HEK293 (cell line): ENCODE measurements at regions not wholly inside any gene's neighbourhood (a gene's known extent, or its start where the extent isn't known, plus 50 kb on each side); places are given as distances from the start of the nearest gene placed in this dataset.

Source experiments
- CTCF ChIA-PET: fragments of 350-600 bp; formaldehyde crosslinking; extraction: SDS; loops from one replicate; lab custom pipeline; 2021; ENCODE audit warnings: antibody characterized with exemption; lab: Yijun Ruan, JAX
- POLR2A ChIA-PET: fragments of 300-600 bp; formaldehyde crosslinking; extraction: SDS; loops from one replicate; lab custom pipeline; 2020; ENCODE audit warnings: antibody characterized with exemption, inconsistent platforms; lab: Yijun Ruan, JAX
- H3K27ac ChIP-seq: fragments of 200-500 bp; sonication (Bioruptor generic); 2 replicates; pipeline ENCODE4 v1.5.1; 2014; ENCODE audit warnings: low read depth, low read length, control low read depth, inconsistent platforms; ENCODE audit errors: extremely low read depth
- H3K36me3 ChIP-seq, 2 experiments: fragments of 200-500 bp in 1 of 2; sonication (Bioruptor generic) in 1 of 2; 1 replicate in 1 of 2; 2 replicates in 1 of 2; pipeline ENCODE4 v1.5.1; 2014 to 2017; ENCODE audit warnings: inconsistent platforms in 2 of 2, low read length in 2 of 2; ENCODE audit not compliant: control insufficient read depth in 2 of 2, insufficient read depth in 1 of 2
- H3K4me1 ChIP-seq: fragments of 200-500 bp; sonication (Bioruptor generic); 2 replicates; pipeline ENCODE4 v1.5.1; 2014; ENCODE audit warnings: mild to moderate bottlenecking, low read length, inconsistent platforms; ENCODE audit not compliant: control insufficient read depth, insufficient read depth
- H3K4me3 ChIP-seq: 2 replicates; pipeline ENCODE4 v1.5.1; 2011; ENCODE audit warnings: low read depth, mild to moderate bottlenecking, control low read depth, low read length, moderate library complexity
- H3K9me3 ChIP-seq: fragments of 200-500 bp; sonication (Bioruptor generic); 2 replicates; pipeline ENCODE4 v1.5.1; 2014; ENCODE audit warnings: low read depth, low read length, inconsistent platforms; ENCODE audit not compliant: control insufficient read depth, insufficient read depth
- GLI2 ChIP-seq: fragments of 450-650 bp; formaldehyde crosslinking; IDR thresholded peaks from 2 replicates; pipeline ENCODE4; 2017; ENCODE audit warnings: missing biosample characterization, missing genetic modification characterization, low read depth, borderline replicate concordance
- PBX3 ChIP-seq: sonication (generic); formaldehyde crosslinking; IDR thresholded peaks from 2 replicates; pipeline ENCODE4 v1.8.1; 2022; ENCODE audit warnings: mild to moderate bottlenecking, moderate library complexity, missing genetic modification reagents
- PRDM4 ChIP-seq: fragments of 450-650 bp; formaldehyde crosslinking; IDR thresholded peaks from 2 replicates; pipeline ENCODE4 v1.5.1; 2017; ENCODE audit warnings: missing biosample characterization, missing genetic modification characterization
- SP2 ChIP-seq: fragments of 450-650 bp; formaldehyde crosslinking; IDR thresholded peaks from 2 replicates; pipeline ENCODE4 v1.5.1; 2016; ENCODE audit warnings: missing biosample characterization, missing genetic modification characterization
- ZBTB20 ChIP-seq: fragments of 450-650 bp; formaldehyde crosslinking; IDR thresholded peaks from 2 replicates; pipeline ENCODE4 v1.5.1; 2016; ENCODE audit warnings: missing biosample characterization, missing genetic modification characterization
- ZBTB21 ChIP-seq: fragments of 450-650 bp; formaldehyde crosslinking; IDR thresholded peaks from 2 replicates; pipeline ENCODE4 v1.5.1; 2017; ENCODE audit warnings: missing biosample characterization, missing genetic modification characterization
- ZEB2 ChIP-seq: fragments of 450-650 bp; formaldehyde crosslinking; IDR thresholded peaks from 2 replicates; pipeline ENCODE4 v1.5.1; 2016; ENCODE audit warnings: missing biosample characterization, missing genetic modification characterization
- ZNF133 ChIP-seq: fragments of 450-650 bp; formaldehyde crosslinking; IDR thresholded peaks from 2 replicates; pipeline ENCODE4 v1.5.1; 2016; ENCODE audit warnings: missing biosample characterization, missing genetic modification characterization
- ZNF140 ChIP-seq: fragments of 450-650 bp; formaldehyde crosslinking; IDR thresholded peaks from 2 replicates; pipeline ENCODE4 v1.5.1; 2016; ENCODE audit warnings: missing biosample characterization, missing genetic modification characterization
- ZNF148 ChIP-seq: fragments of 450-650 bp; formaldehyde crosslinking; IDR thresholded peaks from 2 replicates; pipeline ENCODE4 v1.5.0; 2017; ENCODE audit warnings: missing biosample characterization, missing genetic modification characterization, borderline replicate concordance
- ZNF18 ChIP-seq: fragments of 450-650 bp; formaldehyde crosslinking; IDR thresholded peaks from 2 replicates; pipeline ENCODE4 v1.5.1; 2016; ENCODE audit warnings: missing biosample characterization, missing genetic modification characterization
- ZNF248 ChIP-seq: fragments of 450-650 bp; formaldehyde crosslinking; IDR thresholded peaks from 2 replicates; pipeline ENCODE4 v1.5.1; 2017; ENCODE audit warnings: missing biosample characterization, missing genetic modification characterization
- ZNF335 ChIP-seq: fragments of 450-650 bp; formaldehyde crosslinking; conservative IDR thresholded peaks from 2 replicates; pipeline ENCODE4 v1.5.1; 2016; ENCODE audit warnings: missing biosample characterization, missing genetic modification characterization
- ZNF514 ChIP-seq: fragments of 450-650 bp; formaldehyde crosslinking; IDR thresholded peaks from 2 replicates; pipeline ENCODE4 v1.5.1; 2016; ENCODE audit warnings: missing biosample characterization, missing genetic modification characterization
- ZNF585B ChIP-seq: fragments of 450-650 bp; formaldehyde crosslinking; IDR thresholded peaks from 2 replicates; pipeline ENCODE4 v1.5.1; 2016; ENCODE audit warnings: missing biosample characterization, missing genetic modification characterization
- ZNF623 ChIP-seq: fragments of 450-650 bp; formaldehyde crosslinking; IDR thresholded peaks from 2 replicates; pipeline ENCODE4 v1.5.1; 2016; ENCODE audit warnings: missing biosample characterization, missing genetic modification characterization
- ZSCAN30 ChIP-seq: fragments of 450-650 bp; IDR thresholded peaks from 2 replicates; pipeline ENCODE4 v1.5.1; 2018; ENCODE audit warnings: missing biosample characterization, mild to moderate bottlenecking, missing genetic modification characterization, moderate library complexity
- TF ChIP-seq, protein P1 (sequence below): fragments of 450-650 bp; formaldehyde crosslinking; IDR thresholded peaks from 2 replicates; pipeline ENCODE4 v1.5.1; 2016; ENCODE audit warnings: missing biosample characterization, missing genetic modification characterization
- TF ChIP-seq, protein P2 (sequence below): fragments of 450-650 bp; formaldehyde crosslinking; IDR thresholded peaks from 2 replicates; pipeline ENCODE4 v1.5.1; 2016; ENCODE audit warnings: missing biosample characterization, missing genetic modification characterization

DNA sequence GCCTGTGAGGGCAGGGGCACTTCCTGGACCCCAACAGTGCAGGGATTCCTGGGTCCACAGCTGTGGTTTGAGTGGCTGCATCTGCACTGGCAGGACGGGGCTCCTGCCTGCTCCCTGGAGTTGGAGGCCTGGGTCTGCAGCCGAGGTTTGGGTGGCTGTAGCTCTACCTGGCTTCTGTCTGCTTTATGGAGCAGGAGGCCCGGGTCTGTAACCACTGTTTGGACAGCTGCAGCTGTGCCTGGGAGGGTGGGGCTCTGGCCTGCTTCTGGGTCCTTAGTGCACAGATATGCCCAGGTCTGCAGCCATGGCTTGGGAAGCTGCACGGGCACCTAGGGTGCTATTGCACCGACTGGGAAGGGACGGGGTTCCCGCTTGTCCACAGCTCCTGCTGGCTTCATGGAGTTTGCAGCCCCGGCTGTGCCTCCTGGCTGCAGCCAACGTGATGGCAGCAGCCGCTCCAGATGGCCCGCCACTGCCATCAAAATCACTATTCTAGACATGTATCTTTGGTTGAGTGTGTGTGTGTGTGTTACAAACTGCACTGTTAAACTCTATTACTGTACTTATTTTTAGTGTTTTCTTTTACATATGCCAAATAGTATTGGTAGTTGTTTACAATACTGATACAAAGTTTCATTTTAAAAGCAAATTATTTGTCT is 412.3 kb upstream of the KIRREL3 start (continued):
- TF ChIP-seq ZNF585B = no peak
- TF ChIP-seq ZNF514 (tag by site-specific recombination) = no peak
- no peak for TF ChIP-seq PRDM4 (tag by site-specific recombination)
- no peak for TF ChIP-seq ZBTB20 (tag by site-specific recombination)
- TF ChIP-seq ZNF18 (tag by site-specific recombination) = no peak
- TF ChIP-seq, all 188 proteins: peak for 0

GRCh38 chr11:127412234-127412633 is 411.7 kb upstream of the KIRREL3 start:
- no peak overlapping the region for H3K4me3 ChIP-seq
- no peak overlapping the region for H3K27ac ChIP-seq
- H3K9me3 ChIP-seq = no peaks in the 10 kb centered on the region
- no peaks in the 10 kb centered on the region for H3K36me3 ChIP-seq
- no peak for TF ChIP-seq ZNF623 (tag by site-specific recombination)
- no peak for TF ChIP-seq ZSCAN30 (tag by site-specific recombination)
- no peak for TF ChIP-seq ZNF140 (tag by site-specific recombination)
- TF ChIP-seq ZNF335 (tag by site-specific recombination) = no peak
- TF ChIP-seq SP2 (tag by site-specific recombination) = no peak
- TF ChIP-seq, protein P1, sequence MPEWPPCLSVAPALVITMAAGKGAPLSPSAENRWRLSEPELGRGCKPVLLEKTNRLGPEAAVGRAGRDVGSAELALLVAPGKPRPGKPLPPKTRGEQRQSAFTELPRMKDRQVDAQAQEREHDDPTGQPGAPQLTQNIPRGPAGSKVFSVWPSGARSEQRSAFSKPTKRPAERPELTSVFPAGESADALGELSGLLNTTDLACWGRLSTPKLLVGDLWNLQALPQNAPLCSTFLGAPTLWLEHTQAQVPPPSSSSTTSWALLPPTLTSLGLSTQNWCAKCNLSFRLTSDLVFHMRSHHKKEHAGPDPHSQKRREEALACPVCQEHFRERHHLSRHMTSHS (tag by site-specific recombination) = no peak
- TF ChIP-seq, protein P2, sequence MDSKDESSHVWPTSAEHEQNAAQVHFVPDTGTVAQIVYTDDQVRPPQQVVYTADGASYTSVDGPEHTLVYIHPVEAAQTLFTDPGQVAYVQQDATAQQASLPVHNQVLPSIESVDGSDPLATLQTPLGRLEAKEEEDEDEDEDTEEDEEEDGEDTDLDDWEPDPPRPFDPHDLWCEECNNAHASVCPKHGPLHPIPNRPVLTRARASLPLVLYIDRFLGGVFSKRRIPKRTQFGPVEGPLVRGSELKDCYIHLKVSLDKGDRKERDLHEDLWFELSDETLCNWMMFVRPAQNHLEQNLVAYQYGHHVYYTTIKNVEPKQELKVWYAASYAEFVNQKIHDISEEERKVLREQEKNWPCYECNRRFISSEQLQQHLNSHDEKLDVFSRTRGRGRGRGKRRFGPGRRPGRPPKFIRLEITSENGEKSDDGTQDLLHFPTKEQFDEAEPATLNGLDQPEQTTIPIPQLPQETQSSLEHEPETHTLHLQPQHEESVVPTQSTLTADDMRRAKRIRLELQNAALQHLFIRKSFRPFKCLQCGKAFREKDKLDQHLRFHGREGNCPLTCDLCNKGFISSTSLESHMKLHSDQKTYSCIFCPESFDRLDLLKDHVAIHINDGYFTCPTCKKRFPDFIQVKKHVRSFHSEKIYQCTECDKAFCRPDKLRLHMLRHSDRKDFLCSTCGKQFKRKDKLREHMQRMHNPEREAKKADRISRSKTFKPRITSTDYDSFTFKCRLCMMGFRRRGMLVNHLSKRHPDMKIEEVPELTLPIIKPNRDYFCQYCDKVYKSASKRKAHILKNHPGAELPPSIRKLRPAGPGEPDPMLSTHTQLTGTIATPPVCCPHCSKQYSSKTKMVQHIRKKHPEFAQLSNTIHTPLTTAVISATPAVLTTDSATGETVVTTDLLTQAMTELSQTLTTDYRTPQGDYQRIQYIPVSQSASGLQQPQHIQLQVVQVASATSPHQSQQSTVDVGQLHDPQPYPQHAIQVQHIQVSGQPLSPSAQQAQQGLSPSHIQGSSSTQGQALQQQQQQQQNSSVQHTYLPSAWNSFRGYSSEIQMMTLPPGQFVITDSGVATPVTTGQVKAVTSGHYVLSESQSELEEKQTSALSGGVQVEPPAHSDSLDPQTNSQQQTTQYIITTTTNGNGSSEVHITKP (tag by site-specific recombination) = no peak
- no peak for TF ChIP-seq ZEB2
- TF ChIP-seq ZNF248 (tag by site-specific recombination) = no peak
- TF ChIP-seq, all 188 proteins: peak for 0
- no peaks in the 10 kb centered on the region for H3K4me1 ChIP-seq
- ChIA-PET POLR2A (no interaction called here), CTCF (no interaction called here)

DNA sequence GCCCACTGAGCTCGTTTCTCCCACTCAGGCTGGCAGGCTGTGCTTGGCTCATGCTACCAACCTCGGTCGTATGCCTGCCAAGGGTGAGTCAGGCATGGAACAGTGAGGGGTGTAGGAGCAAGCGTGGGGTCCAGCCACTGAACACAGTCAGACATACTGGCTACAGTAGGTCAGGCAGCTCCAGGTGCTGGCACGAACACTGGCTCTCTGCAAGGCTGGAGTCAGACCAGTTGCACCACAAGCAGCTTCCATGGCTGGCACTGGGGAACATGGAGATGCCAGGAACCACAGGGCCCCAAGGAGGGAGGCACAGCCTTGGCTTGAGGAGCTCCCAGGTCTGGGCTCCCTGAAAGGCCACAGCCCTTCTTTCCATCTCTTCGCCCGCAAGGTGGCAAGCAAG is 410.7 kb upstream of the KIRREL3 start:
- no peak overlapping the region for H3K4me3 ChIP-seq
- CTCF ChIA-PET = no interaction called here

More for the DNA sequence above, 410.7 kb upstream of the KIRREL3 start:
- POLR2A ChIA-PET = no interaction called here
- H3K9me3 ChIP-seq = no peaks in the 10 kb centered on the region
- TF ChIP-seq ZNF133 (tag by site-specific recombination) = no peak
- TF ChIP-seq PBX3 (CRISPR knock-in tag) = no peak
- TF ChIP-seq GLI2 (tag by site-specific recombination) = no peak
- TF ChIP-seq ZBTB21 (tag by site-specific recombination) = no peak
- no peak for TF ChIP-seq ZNF148 (tag by site-specific recombination)
- no peaks in the 10 kb centered on the region for H3K4me1 ChIP-seq
- no peaks in the 10 kb centered on the region for H3K36me3 ChIP-seq
- no peak overlapping the region for H3K27ac ChIP-seq
